IMR-90 (cell line): ENCODE measurements at regions not wholly inside any gene's neighbourhood (a gene's known extent, or its start where the extent isn't known, plus 50 kb on each side); places are given as distances from the start of the nearest gene placed in this dataset.

Experiments
- CEBPB ChIP-seq: IDR thresholded peaks from 2 replicates; pipeline ENCODE4 v1.6.1; 2012; ENCODE audit warnings: low read depth, low read length, improper control_type of control experiment
- FOS ChIP-seq: fragments of 150-350 bp; IDR thresholded peaks from 2 replicates; pipeline ENCODE4 v1.6.1; 2016; ENCODE audit warnings: low read depth, low read length
- MAFK ChIP-seq: IDR thresholded peaks from 2 replicates; pipeline ENCODE4 v1.6.1; 2012; ENCODE audit warnings: low read depth, low read length, improper control_type of control experiment
- MAZ ChIP-seq: IDR thresholded peaks from 2 replicates; pipeline ENCODE4 v1.6.1; 2012; ENCODE audit warnings: low read depth, mild to moderate bottlenecking, low read length, improper control_type of control experiment, moderate library complexity, borderline replicate concordance
- MXI1 ChIP-seq: IDR thresholded peaks from 2 replicates; pipeline ENCODE4 v1.6.1; 2012; ENCODE audit warnings: low read depth, mild to moderate bottlenecking, low read length, moderate library complexity, borderline replicate concordance
- NFE2L2 ChIP-seq: fragments of 150-350 bp; IDR thresholded peaks from 2 replicates; pipeline ENCODE4 v1.6.1; 2016; ENCODE audit warnings: low read depth, mild to moderate bottlenecking, low read length
- POLR2A ChIP-seq: IDR thresholded peaks from 2 replicates; pipeline ENCODE4 v1.6.1; 2012; ENCODE audit warnings: mild to moderate bottlenecking, low read depth, low read length
- RAD21 ChIP-seq: IDR thresholded peaks from 2 replicates; pipeline ENCODE4 v1.6.1; 2012; ENCODE audit warnings: low read length, improper control_type of control experiment
- RFX5 ChIP-seq: IDR thresholded peaks from 2 replicates; pipeline ENCODE4 v1.8.0; 2012; ENCODE audit warnings: low read depth, mild to moderate bottlenecking, low read length, moderate library complexity
- TF ChIP-seq, protein P1 (sequence below): conservative IDR thresholded peaks from 2 replicates; pipeline ENCODE4 v1.5.1; 2012; ENCODE audit warnings: mild to moderate bottlenecking, low read depth, low read length, improper control_type of control experiment
- TF ChIP-seq, protein P2 (sequence below): fragments of 150-350 bp; IDR thresholded peaks from 2 replicates; pipeline ENCODE4 v1.6.1; 2016; ENCODE audit warnings: low read depth, mild to moderate bottlenecking, low read length, moderate library complexity, borderline replicate concordance
- TF ChIP-seq, protein P3 (sequence below): fragments of 150-350 bp; IDR thresholded peaks from 2 replicates; pipeline ENCODE4 v1.6.1; 2017; ENCODE audit warnings: mild to moderate bottlenecking, antibody characterized with exemption, low read length, low read depth

DNA sequence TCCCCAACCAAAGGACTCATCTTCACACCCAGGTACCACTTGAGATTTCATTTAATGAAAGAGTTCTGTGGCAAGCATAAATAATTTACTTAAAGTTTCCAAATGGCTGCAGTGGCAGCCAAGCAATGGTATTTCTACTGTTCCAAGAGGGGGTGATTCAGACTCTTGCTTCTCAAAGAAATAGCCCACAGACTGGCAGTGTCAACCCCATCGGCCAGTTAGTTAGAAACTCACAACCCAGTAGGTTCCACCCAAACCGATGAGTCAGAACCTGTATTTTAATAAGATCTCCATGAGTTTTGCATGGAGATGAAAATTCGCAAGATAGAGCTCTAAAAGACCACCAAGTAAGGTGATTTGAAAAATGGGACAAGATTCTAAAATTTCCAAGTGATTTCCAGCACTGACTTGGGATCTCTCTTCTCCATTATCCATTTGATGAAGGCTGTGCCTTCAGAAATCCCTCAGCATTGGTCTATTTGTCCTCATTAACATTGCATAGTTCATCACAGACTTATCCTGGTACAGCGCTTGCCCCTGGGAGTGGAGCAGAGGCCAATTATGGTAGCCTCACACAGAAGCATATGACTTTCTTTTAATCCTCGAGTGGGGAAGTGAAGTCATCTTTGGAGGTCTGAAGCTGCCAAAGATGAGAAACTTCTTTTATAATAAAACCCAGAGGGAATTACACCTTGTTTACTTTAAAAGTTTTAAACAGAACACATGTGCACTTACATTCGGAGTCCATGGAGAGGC lies 361.4 kb upstream of the ID2 start:
- TF ChIP-seq, protein P1, sequence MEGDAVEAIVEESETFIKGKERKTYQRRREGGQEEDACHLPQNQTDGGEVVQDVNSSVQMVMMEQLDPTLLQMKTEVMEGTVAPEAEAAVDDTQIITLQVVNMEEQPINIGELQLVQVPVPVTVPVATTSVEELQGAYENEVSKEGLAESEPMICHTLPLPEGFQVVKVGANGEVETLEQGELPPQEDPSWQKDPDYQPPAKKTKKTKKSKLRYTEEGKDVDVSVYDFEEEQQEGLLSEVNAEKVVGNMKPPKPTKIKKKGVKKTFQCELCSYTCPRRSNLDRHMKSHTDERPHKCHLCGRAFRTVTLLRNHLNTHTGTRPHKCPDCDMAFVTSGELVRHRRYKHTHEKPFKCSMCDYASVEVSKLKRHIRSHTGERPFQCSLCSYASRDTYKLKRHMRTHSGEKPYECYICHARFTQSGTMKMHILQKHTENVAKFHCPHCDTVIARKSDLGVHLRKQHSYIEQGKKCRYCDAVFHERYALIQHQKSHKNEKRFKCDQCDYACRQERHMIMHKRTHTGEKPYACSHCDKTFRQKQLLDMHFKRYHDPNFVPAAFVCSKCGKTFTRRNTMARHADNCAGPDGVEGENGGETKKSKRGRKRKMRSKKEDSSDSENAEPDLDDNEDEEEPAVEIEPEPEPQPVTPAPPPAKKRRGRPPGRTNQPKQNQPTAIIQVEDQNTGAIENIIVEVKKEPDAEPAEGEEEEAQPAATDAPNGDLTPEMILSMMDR: no peak
- TF ChIP-seq POLR2A (no peak), CEBPB (no peak), MXI1 (no peak), RAD21 (no peak), FOS (no peak), MAFK (no peak), RFX5 (no peak), MAZ (no peak), NFE2L2 (no peak)
- TF ChIP-seq, protein P2, sequence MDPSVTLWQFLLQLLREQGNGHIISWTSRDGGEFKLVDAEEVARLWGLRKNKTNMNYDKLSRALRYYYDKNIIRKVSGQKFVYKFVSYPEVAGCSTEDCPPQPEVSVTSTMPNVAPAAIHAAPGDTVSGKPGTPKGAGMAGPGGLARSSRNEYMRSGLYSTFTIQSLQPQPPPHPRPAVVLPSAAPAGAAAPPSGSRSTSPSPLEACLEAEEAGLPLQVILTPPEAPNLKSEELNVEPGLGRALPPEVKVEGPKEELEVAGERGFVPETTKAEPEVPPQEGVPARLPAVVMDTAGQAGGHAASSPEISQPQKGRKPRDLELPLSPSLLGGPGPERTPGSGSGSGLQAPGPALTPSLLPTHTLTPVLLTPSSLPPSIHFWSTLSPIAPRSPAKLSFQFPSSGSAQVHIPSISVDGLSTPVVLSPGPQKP: no peak
- TF ChIP-seq, protein P3, sequence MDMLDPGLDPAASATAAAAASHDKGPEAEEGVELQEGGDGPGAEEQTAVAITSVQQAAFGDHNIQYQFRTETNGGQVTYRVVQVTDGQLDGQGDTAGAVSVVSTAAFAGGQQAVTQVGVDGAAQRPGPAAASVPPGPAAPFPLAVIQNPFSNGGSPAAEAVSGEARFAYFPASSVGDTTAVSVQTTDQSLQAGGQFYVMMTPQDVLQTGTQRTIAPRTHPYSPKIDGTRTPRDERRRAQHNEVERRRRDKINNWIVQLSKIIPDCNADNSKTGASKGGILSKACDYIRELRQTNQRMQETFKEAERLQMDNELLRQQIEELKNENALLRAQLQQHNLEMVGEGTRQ: no peak
